HCT116 (cell line): ENCODE measurements at regions not wholly inside any gene's neighbourhood (a gene's known extent, or its start where the extent isn't known, plus 50 kb on each side); places are given as distances from the start of the nearest gene placed in this dataset.

Experiments used
- EZH2 ChIP-seq: fragments of 200-600 bp; sonication (generic); IDR thresholded peaks from 2 replicates; pipeline ENCODE4 v1.6.1; 2017; ENCODE audit warnings: antibody characterized with exemption, mixed run types
- FOSL1 ChIP-seq: IDR thresholded peaks from 2 replicates; pipeline ENCODE4 v1.6.1; 2012; ENCODE audit warnings: low read depth

GRCh38 chrX:40282348-40282747, 184.6 kb upstream of the BCOR start:
- TF ChIP-seq FOSL1 = no peak
- TF ChIP-seq EZH2 = no peak
